ENCODE measurements at regions not wholly inside any gene's neighbourhood (a gene's known extent, or its start where the extent isn't known, plus 50 kb on each side); places are given as distances from the start of the nearest gene placed in this dataset.
"Not testable (repeated sequence)": the region's sequence is repeated elsewhere in the genome, so short reads cannot be mapped to it uniquely, and the experiment has no call there.

GRCh38 chr10:117601716-117602115, 59.2 kb downstream of the EMX2 start:
- DNase-seq (ENCODE audit: low read depth): no peak

- DNase-seq (ENCODE audit: low read depth): no peak
These were observed 60.5 kb downstream of the EMX2 start for GRCh38 chr10:117603081-117603480.

GRCh38 chr10:117603726-117604125, 61.2 kb downstream of the EMX2 start:
- no peak for DNase-seq (ENCODE audit: low read depth)

- DNase-seq (ENCODE audit: low read depth): peak; percentile 72
These were observed 66.7 kb downstream of the EMX2 start for GRCh38 chr10:117609095-117609795.

GRCh38 chr10:117609796-117610170, 67.2 kb downstream of the EMX2 start:
- DNase-seq (ENCODE audit: low read depth): no peak

GRCh38 chr10:117610321-117610720, 67.8 kb downstream of the EMX2 start:
- no peak for DNase-seq (ENCODE audit: low read depth)

GRCh38 chr10:117612113-117612512, 69.6 kb downstream of the EMX2 start:
- DNase-seq (ENCODE audit: low read depth): no peak

GRCh38 chr10:117615649-117616048, 73.1 kb downstream of the EMX2 start:
- no peak for DNase-seq (ENCODE audit: low read depth)

GRCh38 chr10:117616179-117616578, 73.6 kb downstream of the EMX2 start:
- DNase-seq (ENCODE audit: low read depth): no peak

- no peak for DNase-seq (ENCODE audit: low read depth)
These were observed 74.5 kb downstream of the EMX2 start for GRCh38 chr10:117617086-117617485.

- no peak for DNase-seq (ENCODE audit: low read depth)
These were observed 75.1 kb downstream of the EMX2 start for GRCh38 chr10:117617659-117618058.

- DNase-seq (ENCODE audit: low read depth): no peak
These were observed 76.7 kb downstream of the EMX2 start for GRCh38 chr10:117619223-117619622.

- no peak for DNase-seq (ENCODE audit: low read depth)
These were observed 77.3 kb downstream of the EMX2 start for GRCh38 chr10:117619707-117620405.

GRCh38 chr10:117621196-117621595, 78.7 kb downstream of the EMX2 start:
- DNase-seq (ENCODE audit: low read depth): no peak

- no peak for DNase-seq (ENCODE audit: low read depth)
These were observed 79.4 kb downstream of the EMX2 start for GRCh38 chr10:117621795-117622420.

GRCh38 chr10:117622471-117623184, 80.1 kb downstream of the EMX2 start:
- DNase-seq (ENCODE audit: low read depth): no peak

GRCh38 chr10:117626228-117626627, 83.7 kb downstream of the EMX2 start:
- DNase-seq (ENCODE audit: low read depth): no peak

- no peak for DNase-seq (ENCODE audit: low read depth)
These were observed 85.0 kb downstream of the EMX2 start for GRCh38 chr10:117627561-117627960.

GRCh38 chr10:117629717-117630116, 87.2 kb downstream of the EMX2 start:
- DNase-seq (ENCODE audit: low read depth): not testable (repeated sequence)

- no peak for DNase-seq (ENCODE audit: low read depth)
These were observed 89.0 kb downstream of the EMX2 start for GRCh38 chr10:117631276-117632145.

- no peak for DNase-seq (ENCODE audit: low read depth)
These were observed 89.9 kb downstream of the EMX2 start for GRCh38 chr10:117632406-117632805.
